Muscle layer of colon (tissue), 2 donors: ENCODE measurements at regions not wholly inside any gene's neighbourhood (a gene's known extent, or its start where the extent isn't known, plus 50 kb on each side); places are given as distances from the start of the nearest gene placed in this dataset.

Experiments
- H3K27ac ChIP-seq: one replicate; pipeline ENCODE4 v1.7.0; 2013; ENCODE audit warnings: low read depth, mild to moderate bottlenecking, low read length, moderate library complexity
- H3K27me3 ChIP-seq, 2 donors: one replicate each; pipeline ENCODE4 v1.7.0; 2013; ENCODE audit warnings: low read length in 2 of 2, mild to moderate bottlenecking in 2 of 2; ENCODE audit not compliant: insufficient read depth in 2 of 2, control insufficient read depth in 1 of 2
- H3K36me3 ChIP-seq: one replicate; pipeline ENCODE4 v1.7.0; 2013; ENCODE audit warnings: mild to moderate bottlenecking, low read length; ENCODE audit not compliant: insufficient read depth
- H3K4me1 ChIP-seq: one replicate; pipeline ENCODE4 v1.7.0; 2013; ENCODE audit warnings: mild to moderate bottlenecking, low read length; ENCODE audit not compliant: insufficient read depth
- H3K4me3 ChIP-seq, 2 donors: one replicate each; pipeline ENCODE4 v1.7.0; 2013; ENCODE audit warnings: low read length in 2 of 2, low read depth in 1 of 2, mild to moderate bottlenecking in 1 of 2, moderate library complexity in 1 of 2
- H3K9ac ChIP-seq: one replicate; pipeline ENCODE4 v1.7.0; 2013; ENCODE audit warnings: low read length
- H3K9me3 ChIP-seq: one replicate; pipeline ENCODE4 v1.7.0; 2013; ENCODE audit warnings: mild to moderate bottlenecking, low read length
- donor health status: abdominal sarcoma.
- donor health status: Adenocarcinoma of cecum.

- no peak overlapping the region for H3K4me3 ChIP-seq
- H3K4me1 ChIP-seq, result no peaks in the 10 kb centered on the region
- H3K36me3 ChIP-seq, result no peaks in the 10 kb centered on the region
- H3K27me3 ChIP-seq, result peaks cover 0 to 8% of the 10 kb centered on the region in 2 donors
- no peak overlapping the region for H3K9ac ChIP-seq
- H3K9me3 ChIP-seq, result no peaks in the 10 kb centered on the region
- no peak overlapping the region for H3K27ac ChIP-seq
Measured at GRCh38 chr18:78006774-78007260, 757.2 kb downstream of the GALR1 start.

DNA sequence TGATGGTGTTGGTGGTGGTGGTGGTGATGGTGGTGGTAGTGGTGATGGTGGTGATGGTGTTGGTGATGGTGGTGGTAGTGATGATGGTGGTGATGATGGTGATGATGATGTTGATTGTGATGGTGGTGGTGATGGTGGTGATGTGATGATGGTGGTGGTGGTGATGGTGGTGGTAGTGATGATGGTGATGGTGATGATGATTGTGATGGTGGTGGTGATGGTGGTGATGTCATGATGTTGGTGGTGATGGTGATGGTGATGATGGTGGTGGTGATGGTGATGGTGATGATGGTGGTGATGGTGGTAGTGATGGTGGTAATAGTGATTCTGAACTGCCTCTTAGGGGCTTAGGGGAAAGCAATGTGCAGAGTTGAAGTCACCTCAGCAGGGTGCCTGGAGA, 760.7 kb downstream of the GALR1 start:
- Histone ChIP-seq H3K9ac (no peak overlapping the region), H3K27me3 (peaks cover 0 to 8% of the 10 kb centered on the region in 2 donors), H3K36me3 (no peaks in the 10 kb centered on the region), H3K9me3 (no peaks in the 10 kb centered on the region), H3K4me1 (no peaks in the 10 kb centered on the region), H3K27ac (no peak overlapping the region), H3K4me3 (no peak overlapping the region)

- no peaks in the 10 kb centered on the region for H3K36me3 ChIP-seq
- H3K9ac ChIP-seq, result no peak overlapping the region
- H3K4me3 ChIP-seq, result no peak overlapping the region
- H3K4me1 ChIP-seq, result no peaks in the 10 kb centered on the region
- H3K9me3 ChIP-seq, result no peaks in the 10 kb centered on the region
- no peaks in the 10 kb centered on the region for H3K27me3 ChIP-seq
- no peak overlapping the region for H3K27ac ChIP-seq
Measured at GRCh38 chr18:78017869-78018268, 768.2 kb downstream of the GALR1 start.

DNA sequence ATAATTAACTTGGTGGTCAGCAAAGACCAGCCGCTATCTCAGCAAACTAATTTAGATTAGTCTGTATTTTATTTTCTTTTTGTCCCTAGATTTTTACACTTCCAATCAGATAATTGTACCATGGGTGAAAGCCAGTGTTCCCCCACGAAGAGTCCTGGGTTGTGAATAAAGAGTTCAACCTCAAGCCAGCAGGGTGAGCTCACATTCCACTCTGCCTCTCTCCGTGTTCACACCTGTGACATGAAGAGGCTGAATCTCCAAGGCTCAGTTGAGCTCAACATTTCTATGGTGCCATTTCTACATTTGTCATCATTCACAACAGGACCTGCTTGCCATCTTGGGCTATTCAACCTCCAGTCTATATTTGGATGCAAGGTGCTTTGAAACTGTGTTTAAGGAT, 771.5 kb downstream of the GALR1 start:
- no peak overlapping the region for H3K4me3 ChIP-seq
- H3K4me1 ChIP-seq, result no peaks in the 10 kb centered on the region
- no peak overlapping the region for H3K27ac ChIP-seq
- no peaks in the 10 kb centered on the region for H3K27me3 ChIP-seq
- H3K36me3 ChIP-seq, result no peaks in the 10 kb centered on the region
- H3K9ac ChIP-seq, result no peak overlapping the region
- H3K9me3 ChIP-seq, result no peaks in the 10 kb centered on the region

- no peaks in the 10 kb centered on the region for H3K27me3 ChIP-seq
- H3K36me3 ChIP-seq, result no peaks in the 10 kb centered on the region
- H3K4me3 ChIP-seq, result no peak overlapping the region
- H3K9ac ChIP-seq, result no peak overlapping the region
- H3K4me1 ChIP-seq, result no peaks in the 10 kb centered on the region
- H3K27ac ChIP-seq, result no peak overlapping the region
- no peaks in the 10 kb centered on the region for H3K9me3 ChIP-seq
Measured at GRCh38 chr18:78031589-78031988, 781.9 kb downstream of the GALR1 start.

DNA sequence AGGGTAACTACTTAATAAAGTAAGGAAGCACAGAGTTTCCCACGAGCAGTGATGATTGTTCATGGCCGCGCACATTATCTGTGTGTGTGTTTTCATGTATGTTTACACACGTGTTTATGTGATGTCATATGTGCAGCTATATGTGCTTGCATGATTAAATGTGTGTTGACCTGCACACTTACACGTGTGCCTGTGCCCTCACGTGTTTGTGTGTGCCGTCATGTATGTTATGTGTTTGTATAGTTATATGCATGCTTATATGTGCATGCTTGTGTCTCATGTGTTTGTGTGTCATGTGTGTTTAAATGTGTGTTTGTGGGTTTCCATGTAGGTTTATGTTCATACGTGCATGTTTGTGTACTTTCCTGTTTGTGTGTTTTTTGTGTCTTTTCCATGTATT, 782.3 kb downstream of the GALR1 start:
- H3K4me1 ChIP-seq, result no peaks in the 10 kb centered on the region
- no peaks in the 10 kb centered on the region for H3K36me3 ChIP-seq
- H3K9me3 ChIP-seq, result no peaks in the 10 kb centered on the region
- H3K27ac ChIP-seq, result no peak overlapping the region
- H3K27me3 ChIP-seq, result no peaks in the 10 kb centered on the region
- no peak overlapping the region for H3K9ac ChIP-seq
- no peak overlapping the region for H3K4me3 ChIP-seq

DNA sequence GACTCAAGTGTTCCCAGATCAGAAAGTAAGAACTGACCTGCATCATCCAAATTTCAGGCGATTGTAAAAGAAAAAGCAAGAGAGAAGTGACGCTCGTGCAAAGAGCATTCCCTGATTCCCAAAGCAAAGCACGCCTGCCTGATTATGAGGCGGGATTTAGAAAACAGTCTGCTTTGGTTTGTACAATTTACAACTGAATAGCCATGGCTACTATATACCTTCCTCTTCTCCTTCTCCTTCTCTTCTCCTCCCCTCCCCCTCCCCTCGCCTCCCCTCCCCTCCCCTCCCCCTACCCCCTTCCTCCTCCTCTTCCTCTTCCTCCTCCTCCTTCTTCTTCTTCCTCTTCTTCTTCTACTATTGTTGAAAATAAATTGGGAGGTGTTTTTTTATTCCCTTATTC, 782.9 kb downstream of the GALR1 start:
- H3K4me3 ChIP-seq, result no peak overlapping the region
- no peaks in the 10 kb centered on the region for H3K4me1 ChIP-seq
- no peaks in the 10 kb centered on the region for H3K9me3 ChIP-seq
- no peaks in the 10 kb centered on the region for H3K36me3 ChIP-seq
- H3K27ac ChIP-seq, result no peak overlapping the region
- H3K9ac ChIP-seq, result no peak overlapping the region
- no peaks in the 10 kb centered on the region for H3K27me3 ChIP-seq

- no peak overlapping the region for H3K4me3 ChIP-seq
- no peak overlapping the region for H3K27ac ChIP-seq
- H3K4me1 ChIP-seq, result no peaks in the 10 kb centered on the region
- H3K9me3 ChIP-seq, result no peaks in the 10 kb centered on the region
- H3K27me3 ChIP-seq, result no peaks in the 10 kb centered on the region
- H3K9ac ChIP-seq, result no peak overlapping the region
- no peaks in the 10 kb centered on the region for H3K36me3 ChIP-seq
Measured at GRCh38 chr18:78034755-78035154, 785.1 kb downstream of the GALR1 start.

- Histone ChIP-seq H3K36me3 (no peaks in the 10 kb centered on the region), H3K9ac (no peak overlapping the region), H3K9me3 (no peaks in the 10 kb centered on the region), H3K27ac (no peak overlapping the region), H3K4me3 (no peak overlapping the region), H3K4me1 (no peaks in the 10 kb centered on the region), H3K27me3 (no peaks in the 10 kb centered on the region)
Measured at GRCh38 chr18:78041218-78041617, 791.6 kb downstream of the GALR1 start.

DNA sequence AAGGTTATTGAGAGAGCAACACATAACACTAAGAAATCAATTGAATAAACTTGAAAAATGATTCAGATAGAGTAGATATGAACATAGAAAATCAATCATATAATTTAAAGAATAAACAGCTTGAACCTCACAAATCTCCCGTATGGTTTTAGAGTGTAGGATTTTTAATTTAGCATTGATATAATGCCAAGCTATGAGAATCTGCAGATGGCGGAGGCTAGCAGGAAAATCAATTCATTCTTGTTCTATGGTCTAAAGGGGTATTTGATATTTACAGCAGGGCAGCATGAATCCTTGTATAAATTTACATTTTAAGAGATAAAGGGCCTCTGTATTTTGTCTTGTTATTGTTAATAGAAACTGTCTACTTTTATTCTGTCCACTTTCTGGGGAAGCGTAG, 797.0 kb downstream of the GALR1 start:
- H3K4me1 ChIP-seq, result no peaks in the 10 kb centered on the region
- no peak overlapping the region for H3K27ac ChIP-seq
- H3K4me3 ChIP-seq, result no peak overlapping the region
- H3K9ac ChIP-seq, result no peak overlapping the region
- no peaks in the 10 kb centered on the region for H3K9me3 ChIP-seq
- H3K27me3 ChIP-seq, result no peaks in the 10 kb centered on the region
- H3K36me3 ChIP-seq, result no peaks in the 10 kb centered on the region

DNA sequence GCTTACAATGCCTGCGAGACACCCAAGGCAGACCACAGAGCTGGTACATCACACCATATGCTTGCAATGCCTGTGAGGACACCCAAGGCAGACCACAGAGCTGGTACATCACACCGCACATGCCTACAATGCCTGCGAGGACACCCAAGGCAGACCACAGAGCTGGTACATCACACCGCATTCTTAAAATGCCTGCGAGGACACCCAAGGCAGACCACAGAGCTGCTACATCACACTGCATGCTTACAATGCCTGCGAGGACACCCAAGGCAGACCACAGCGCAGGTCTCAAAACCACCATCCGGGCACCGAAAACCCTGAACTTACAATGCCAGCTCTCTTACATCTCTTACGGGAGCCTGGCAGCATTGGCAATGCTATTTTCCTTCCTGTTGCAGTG, 799.6 kb downstream of the GALR1 start:
- Histone ChIP-seq H3K27me3 (no peaks in the 10 kb centered on the region), H3K9ac (no peak overlapping the region), H3K4me1 (no peaks in the 10 kb centered on the region), H3K9me3 (no peaks in the 10 kb centered on the region), H3K27ac (no peak overlapping the region), H3K36me3 (no peaks in the 10 kb centered on the region), H3K4me3 (no peak overlapping the region)

DNA sequence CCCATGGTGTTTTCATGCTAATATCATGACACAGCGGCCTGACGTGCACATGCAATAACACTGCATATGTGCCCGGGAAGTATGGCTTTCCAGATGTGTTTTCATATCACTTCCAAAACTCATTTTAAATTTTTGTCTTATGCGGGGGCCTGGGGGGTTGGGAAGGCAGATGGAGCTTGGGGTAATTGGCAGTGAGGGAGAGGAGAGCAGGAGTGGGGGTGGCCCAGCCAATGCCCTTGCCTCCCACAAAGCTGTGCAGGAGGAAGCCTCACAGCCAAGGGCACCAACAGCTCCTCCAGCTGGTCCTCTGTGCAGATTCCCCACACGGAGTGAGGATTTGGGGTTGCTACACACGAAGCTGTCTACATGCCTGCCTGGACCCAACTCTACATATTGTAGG, 805.2 kb downstream of the GALR1 start:
- Histone ChIP-seq H3K4me1 (no peaks in the 10 kb centered on the region), H3K36me3 (no peaks in the 10 kb centered on the region), H3K27ac (no peak overlapping the region), H3K9me3 (no peaks in the 10 kb centered on the region), H3K9ac (no peak overlapping the region), H3K4me3 (no peak overlapping the region), H3K27me3 (no peaks in the 10 kb centered on the region)
